ENCODE measurements at regions not wholly inside any gene's neighbourhood (a gene's known extent, or its start where the extent isn't known, plus 50 kb on each side); places are given as distances from the start of the nearest gene placed in this dataset.

GRCh38 chr12:91493308-91493707 lies 310.7 kb upstream of the DCN start:
- TF ChIP-seq, protein P1, sequence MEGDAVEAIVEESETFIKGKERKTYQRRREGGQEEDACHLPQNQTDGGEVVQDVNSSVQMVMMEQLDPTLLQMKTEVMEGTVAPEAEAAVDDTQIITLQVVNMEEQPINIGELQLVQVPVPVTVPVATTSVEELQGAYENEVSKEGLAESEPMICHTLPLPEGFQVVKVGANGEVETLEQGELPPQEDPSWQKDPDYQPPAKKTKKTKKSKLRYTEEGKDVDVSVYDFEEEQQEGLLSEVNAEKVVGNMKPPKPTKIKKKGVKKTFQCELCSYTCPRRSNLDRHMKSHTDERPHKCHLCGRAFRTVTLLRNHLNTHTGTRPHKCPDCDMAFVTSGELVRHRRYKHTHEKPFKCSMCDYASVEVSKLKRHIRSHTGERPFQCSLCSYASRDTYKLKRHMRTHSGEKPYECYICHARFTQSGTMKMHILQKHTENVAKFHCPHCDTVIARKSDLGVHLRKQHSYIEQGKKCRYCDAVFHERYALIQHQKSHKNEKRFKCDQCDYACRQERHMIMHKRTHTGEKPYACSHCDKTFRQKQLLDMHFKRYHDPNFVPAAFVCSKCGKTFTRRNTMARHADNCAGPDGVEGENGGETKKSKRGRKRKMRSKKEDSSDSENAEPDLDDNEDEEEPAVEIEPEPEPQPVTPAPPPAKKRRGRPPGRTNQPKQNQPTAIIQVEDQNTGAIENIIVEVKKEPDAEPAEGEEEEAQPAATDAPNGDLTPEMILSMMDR (IDR thresholded peaks at IDR 0.05): no peak
- no peak for TF ChIP-seq POLR2A (IDR thresholded peaks at IDR 0.05)

Measured in uterus (tissue), 2 donors.